NB4 (cell line): ENCODE measurements at regions not wholly inside any gene's neighbourhood (a gene's known extent, or its start where the extent isn't known, plus 50 kb on each side); places are given as distances from the start of the nearest gene placed in this dataset.

Source experiments
- CTCF ChIP-seq: IDR thresholded peaks from one replicate; pipeline ENCODE4 v1.5.1; 2012; ENCODE audit warnings: low read depth, low read length
- MAX ChIP-seq: IDR thresholded peaks from 2 replicates; pipeline ENCODE4 v1.6.1; 2011; ENCODE audit warnings: low read depth, low read length
- POLR2A ChIP-seq: IDR thresholded peaks from 2 replicates; pipeline ENCODE4 v1.6.1; 2011; ENCODE audit warnings: mild to moderate bottlenecking; ENCODE audit not compliant: insufficient read length; ENCODE audit errors: extremely low read depth

GRCh38 chr2:172247203-172247602, 144.5 kb upstream of the DLX2 start:
- TF ChIP-seq MAX (no peak), CTCF (no peak), POLR2A (no peak)
